H9 (cell line): ENCODE measurements at regions not wholly inside any gene's neighbourhood (a gene's known extent, or its start where the extent isn't known, plus 50 kb on each side); places are given as distances from the start of the nearest gene placed in this dataset.

Experiments
- DNase-seq: peaks from one replicate; pipeline ENCODE4 v3.0.0-alpha.2; 2017
- H2AFZ ChIP-seq: one replicate; pipeline ENCODE4 v1.6.1; 2013; ENCODE audit warnings: mild to moderate bottlenecking, low read length, control low read depth, moderate library complexity
- H2AK5ac ChIP-seq: 2 replicates; pipeline ENCODE4 v1.6.1; 2013; ENCODE audit warnings: low read length, control low read depth, mixed read lengths; ENCODE audit not compliant: insufficient read length
- H2BK120ac ChIP-seq: one replicate; pipeline ENCODE4 v1.6.1; 2013; ENCODE audit warnings: low read depth, mild to moderate bottlenecking, low read length, control low read depth, inconsistent platforms; ENCODE audit not compliant: poor library complexity, severe bottlenecking
- H2BK12ac ChIP-seq: 2 replicates; pipeline ENCODE4 v1.6.1; 2013; ENCODE audit warnings: low read length, control low read depth, mixed read lengths, low read depth; ENCODE audit not compliant: insufficient read length
- H2BK15ac ChIP-seq: 2 replicates; pipeline ENCODE4 v1.6.1; 2013; ENCODE audit warnings: low read depth, low read length, control low read depth
- H2BK20ac ChIP-seq: one replicate; pipeline ENCODE4 v1.6.1; 2013; ENCODE audit warnings: low read depth, mild to moderate bottlenecking, low read length, control low read depth, inconsistent platforms; ENCODE audit not compliant: poor library complexity, severe bottlenecking
- H2BK5ac ChIP-seq: 2 replicates; pipeline ENCODE4 v1.6.1; 2013; ENCODE audit warnings: low read length, control low read depth, mixed read lengths; ENCODE audit not compliant: insufficient read length
- H3K14ac ChIP-seq: 2 replicates; pipeline ENCODE4 v1.6.1; 2013; ENCODE audit warnings: low read length, control low read depth; ENCODE audit not compliant: insufficient read depth
- H3K18ac ChIP-seq: 2 replicates; pipeline ENCODE4 v1.6.1; 2013; ENCODE audit warnings: low read depth, mild to moderate bottlenecking, mixed read lengths, low read length, control low read depth; ENCODE audit not compliant: insufficient read length
- H3K23ac ChIP-seq: 2 replicates; pipeline ENCODE4 v1.6.1; 2013; ENCODE audit warnings: low read length, control low read depth, mixed read lengths, low read depth; ENCODE audit not compliant: insufficient read length
- H3K23me2 ChIP-seq: 2 replicates; pipeline ENCODE4 v1.6.1; 2013; ENCODE audit warnings: low read depth, mild to moderate bottlenecking, mixed read lengths, low read length, control low read depth; ENCODE audit not compliant: insufficient read length, poor library complexity, severe bottlenecking
- H3K27ac ChIP-seq: 2 replicates; pipeline ENCODE4 v1.5.1; 2013; ENCODE audit warnings: low read length, control low read depth, mixed read lengths, low read depth; ENCODE audit not compliant: insufficient read length
- H3K27me3 ChIP-seq: 2 replicates; pipeline ENCODE4 v1.6.1; 2013; ENCODE audit warnings: low read length, control low read depth, inconsistent platforms; ENCODE audit not compliant: insufficient read depth
- H3K4ac ChIP-seq: 2 replicates; pipeline ENCODE4 v1.6.1; 2013; ENCODE audit warnings: low read depth, mild to moderate bottlenecking, control low read depth, inconsistent platforms, low read length, moderate library complexity
- H3K4me1 ChIP-seq: 2 replicates; pipeline ENCODE4 v1.6.1; 2013; ENCODE audit warnings: low read length, control low read depth, inconsistent platforms; ENCODE audit not compliant: insufficient read depth
- H3K4me2 ChIP-seq: 2 replicates; pipeline ENCODE4 v1.6.1; 2013; ENCODE audit warnings: low read length, control low read depth, mixed read lengths; ENCODE audit not compliant: insufficient read length, insufficient read depth
- H3K56ac ChIP-seq: 2 replicates; pipeline ENCODE4 v1.6.1; 2013; ENCODE audit warnings: low read depth, mild to moderate bottlenecking, mixed read lengths, low read length, control low read depth; ENCODE audit not compliant: insufficient read length
- H3K79me1 ChIP-seq: 2 replicates; pipeline ENCODE4 v1.6.1; 2013; ENCODE audit warnings: low read depth, mild to moderate bottlenecking, moderate library complexity, low read length, control low read depth, inconsistent platforms; ENCODE audit not compliant: insufficient read depth, poor library complexity, severe bottlenecking
- H3K79me2 ChIP-seq: 2 replicates; pipeline ENCODE4 v1.6.1; 2013; ENCODE audit warnings: low read length, control low read depth, inconsistent platforms; ENCODE audit not compliant: insufficient read depth
- H3K9ac ChIP-seq: 2 replicates; pipeline ENCODE4 v1.6.1; 2013; ENCODE audit warnings: low read length, control low read depth, mixed read lengths; ENCODE audit not compliant: insufficient read length; ENCODE audit errors: extremely low read depth
- H3K9me3 ChIP-seq: one replicate; pipeline ENCODE4 v1.6.1; 2013; ENCODE audit warnings: low read depth, low read length, inconsistent platforms; ENCODE audit not compliant: control insufficient read depth
- H3T11ph ChIP-seq: one replicate; pipeline ENCODE4 v1.6.1; 2013; ENCODE audit warnings: mild to moderate bottlenecking, low read length, control low read depth, inconsistent platforms
- H4K20me1 ChIP-seq: one replicate; pipeline ENCODE4 v1.6.1; 2013; ENCODE audit not compliant: control insufficient read depth, insufficient read length, insufficient read depth
- H4K5ac ChIP-seq: 2 replicates; pipeline ENCODE4 v1.6.1; 2013; ENCODE audit warnings: low read depth, mild to moderate bottlenecking, mixed read lengths, low read length, control low read depth; ENCODE audit not compliant: insufficient read length
- H4K8ac ChIP-seq: replicated peaks from 2 replicates; pipeline ENCODE4 v1.6.1; 2013; ENCODE audit warnings: low read length, control low read depth, mixed read lengths, low read depth; ENCODE audit not compliant: insufficient read length
- H4K91ac ChIP-seq: 2 replicates; pipeline ENCODE4 v1.6.1; 2013; ENCODE audit warnings: low read depth, mild to moderate bottlenecking, moderate library complexity, mixed read lengths, low read length, control low read depth; ENCODE audit not compliant: insufficient read length
- H3K27ac Mint-ChIP-seq, 3 experiments: 2 replicates in 2 of 3; 3 replicates in 1 of 3; pipeline ENCODE4 v1.8.0; 2020 to 2021; ENCODE audit warnings: mixed read lengths in 3 of 3, mild to moderate bottlenecking in 1 of 3, moderate library complexity in 1 of 3
- H3K27me3 Mint-ChIP-seq: 2 replicates; pipeline ENCODE4 v1.8.0; 2021; ENCODE audit warnings: low read depth, mild to moderate bottlenecking, moderate library complexity, mixed read lengths
- H3K36me3 Mint-ChIP-seq, 3 experiments: 2 replicates in 2 of 3; 3 replicates in 1 of 3; pipeline ENCODE4 v1.8.0; 2020 to 2021; ENCODE audit warnings: low read depth in 3 of 3, mixed read lengths in 3 of 3; ENCODE audit not compliant: insufficient read depth in 1 of 3
- H3K4me1 Mint-ChIP-seq, 2 experiments: 2 replicates each; pipeline ENCODE4 v1.8.0; 2020; ENCODE audit warnings: mixed read lengths in 2 of 2
- H3K4me3 Mint-ChIP-seq, 2 experiments: 2 replicates in 1 of 2; 3 replicates in 1 of 2; pipeline ENCODE4 v1.8.0; 2020 to 2021; ENCODE audit warnings: mild to moderate bottlenecking in 2 of 2, mixed read lengths in 2 of 2, moderate library complexity in 1 of 2
- H3K9me3 Mint-ChIP-seq, 2 experiments: 2 replicates in 1 of 2; 3 replicates in 1 of 2; pipeline ENCODE4 v1.8.0; 2020; ENCODE audit warnings: mild to moderate bottlenecking in 2 of 2, mixed read lengths in 2 of 2, moderate library complexity in 1 of 2
- WGBS: extraction: QIAGEN DNeasy Blood & Tissue Kit; methylation state at CpG from one replicate; pipeline ENCODE4 v1.1.7; 2013; ENCODE audit warnings: missing lambda C conversion rate, low lambda C conversion rate, mixed read lengths; ENCODE audit not compliant: insufficient read length; ENCODE audit errors: extremely low coverage; 5-methylcytosine and 5-hydroxymethylcytosine counted together
- TF ChIP-seq, protein P1 (sequence below): fragments of 200-600 bp; sonication (generic); conservative IDR thresholded peaks from 3 replicates; pipeline ENCODE4 v1.8.0; 2021; ENCODE audit warnings: antibody characterized with exemption, mild to moderate bottlenecking

DNA sequence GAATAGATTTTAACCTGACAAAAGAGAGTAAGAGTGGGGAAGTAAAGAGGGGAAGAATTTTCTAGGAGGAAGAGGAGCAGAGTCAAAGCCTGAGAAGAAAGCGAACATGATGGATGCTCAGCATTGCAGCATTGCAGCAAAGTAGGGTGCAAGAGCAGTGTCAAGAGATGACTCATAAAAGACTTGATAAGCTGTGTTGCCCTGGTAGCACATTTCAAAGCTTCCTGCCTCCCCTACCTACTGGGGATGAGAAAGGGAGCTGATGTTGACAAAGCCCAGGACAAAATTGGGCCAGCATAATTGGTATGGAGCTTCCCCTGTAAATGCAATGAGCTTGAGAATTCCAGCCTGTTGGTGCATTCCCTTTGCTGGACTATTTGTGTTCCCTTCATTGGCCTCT, 121.6 kb upstream of the ST8SIA2 start:
- Histone ChIP-seq H3K27ac (no peak overlapping the region), H3K9me3 (no peaks in the 10 kb centered on the region), H2BK5ac (no peak overlapping the region), H4K91ac (no peak overlapping the region), H3K79me1 (no peaks in the 10 kb centered on the region), H2BK20ac (no peak overlapping the region), H3K23ac (no peak overlapping the region), H4K8ac (no peak overlapping the region), H3K4me1 (no peaks in the 10 kb centered on the region; the same call in 1 of the 2 replicates), H2BK15ac (no peak overlapping the region), H3K27me3 (no peaks in the 10 kb centered on the region), H3K4ac (no peak overlapping the region), H2BK120ac (no peak overlapping the region), H3K18ac (no peak overlapping the region), H2AK5ac (no peak overlapping the region), H2BK12ac (no peak overlapping the region), H3T11ph (no peak overlapping the region), H3K56ac (no peak overlapping the region), H4K20me1 (no peaks in the 10 kb centered on the region), H3K9ac (no peak overlapping the region), H3K79me2 (no peaks in the 10 kb centered on the region), H3K14ac (no peak overlapping the region), H3K23me2 (no peaks in the 10 kb centered on the region), H2AFZ (no peak overlapping the region), H4K5ac (no peak overlapping the region), H3K4me2 (no peak overlapping the region)
- no peak overlapping the region for H3K27ac Mint-ChIP-seq
- no peaks in the 10 kb centered on the region for H3K9me3 Mint-ChIP-seq
- H3K36me3 Mint-ChIP-seq, result no peaks in the 10 kb centered on the region; a peak in 1 of 7 replicates
- no peak for DNase-seq
- H3K27me3 Mint-ChIP-seq, result no peaks in the 10 kb centered on the region; the same call in 1 of the 2 replicates
- no CpG with 5 or more reads among the region's 1 CpG for WGBS
- no peak overlapping the region for H3K4me3 Mint-ChIP-seq
- TF ChIP-seq, protein P1, sequence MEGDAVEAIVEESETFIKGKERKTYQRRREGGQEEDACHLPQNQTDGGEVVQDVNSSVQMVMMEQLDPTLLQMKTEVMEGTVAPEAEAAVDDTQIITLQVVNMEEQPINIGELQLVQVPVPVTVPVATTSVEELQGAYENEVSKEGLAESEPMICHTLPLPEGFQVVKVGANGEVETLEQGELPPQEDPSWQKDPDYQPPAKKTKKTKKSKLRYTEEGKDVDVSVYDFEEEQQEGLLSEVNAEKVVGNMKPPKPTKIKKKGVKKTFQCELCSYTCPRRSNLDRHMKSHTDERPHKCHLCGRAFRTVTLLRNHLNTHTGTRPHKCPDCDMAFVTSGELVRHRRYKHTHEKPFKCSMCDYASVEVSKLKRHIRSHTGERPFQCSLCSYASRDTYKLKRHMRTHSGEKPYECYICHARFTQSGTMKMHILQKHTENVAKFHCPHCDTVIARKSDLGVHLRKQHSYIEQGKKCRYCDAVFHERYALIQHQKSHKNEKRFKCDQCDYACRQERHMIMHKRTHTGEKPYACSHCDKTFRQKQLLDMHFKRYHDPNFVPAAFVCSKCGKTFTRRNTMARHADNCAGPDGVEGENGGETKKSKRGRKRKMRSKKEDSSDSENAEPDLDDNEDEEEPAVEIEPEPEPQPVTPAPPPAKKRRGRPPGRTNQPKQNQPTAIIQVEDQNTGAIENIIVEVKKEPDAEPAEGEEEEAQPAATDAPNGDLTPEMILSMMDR, result no peak
- peaks cover 7 to 10% of the 10 kb centered on the region in 2 experiments for H3K4me1 Mint-ChIP-seq
